HCT116 (cell line): ENCODE measurements at regions not wholly inside any gene's neighbourhood (a gene's known extent, or its start where the extent isn't known, plus 50 kb on each side); places are given as distances from the start of the nearest gene placed in this dataset.

Source experiments
- CEBPB ChIP-seq: IDR thresholded peaks from 2 replicates; pipeline ENCODE4 v1.6.1; 2012; ENCODE audit warnings: low read depth
- EZH2phosphoT487 ChIP-seq: fragments of 200-600 bp; IDR thresholded peaks from 2 replicates; pipeline ENCODE4 v1.6.1; 2018; ENCODE audit warnings: antibody characterized with exemption, borderline replicate concordance
- JUND ChIP-seq: IDR thresholded peaks from 2 replicates; pipeline ENCODE4 v1.6.1; 2012
- YY1 ChIP-seq: IDR thresholded peaks from 2 replicates; pipeline ENCODE4 v1.6.1; 2011; ENCODE audit warnings: low read length, low read depth, moderate library complexity, mild to moderate bottlenecking; ENCODE audit not compliant: insufficient replicate concordance; ENCODE audit errors: extremely low read depth
- ZBTB33 ChIP-seq: IDR thresholded peaks from 2 replicates; pipeline ENCODE4 v1.6.1; 2011; ENCODE audit warnings: mild to moderate bottlenecking, low read length, moderate library complexity; ENCODE audit not compliant: insufficient replicate concordance; ENCODE audit errors: extremely low read depth
- ZNF274 ChIP-seq: fragments of 200-500 bp; sonication (Bioruptor generic); IDR thresholded peaks from 2 replicates; pipeline ENCODE4 v1.6.1; 2014; ENCODE audit warnings: mild to moderate bottlenecking, low read depth, low read length, inconsistent platforms
- TF ChIP-seq, protein P1 (sequence below), 3 experiments: fragments of 200-600 bp in 1 of 3; sonication (generic) in 1 of 3; IDR thresholded peaks in 2 of 3; conservative IDR thresholded peaks in 1 of 3; 2 replicates each; pipeline ENCODE4 v1.5.1; 2012 to 2017; ENCODE audit warnings: low read depth in 2 of 3, low read length in 2 of 3, antibody characterized with exemption in 1 of 3, borderline replicate concordance in 1 of 3, control low read depth in 1 of 3, mild to moderate bottlenecking in 1 of 3, mixed read lengths in 1 of 3, mixed run types in 1 of 3, moderate library complexity in 1 of 3; ENCODE audit not compliant: insufficient read depth in 1 of 3

DNA sequence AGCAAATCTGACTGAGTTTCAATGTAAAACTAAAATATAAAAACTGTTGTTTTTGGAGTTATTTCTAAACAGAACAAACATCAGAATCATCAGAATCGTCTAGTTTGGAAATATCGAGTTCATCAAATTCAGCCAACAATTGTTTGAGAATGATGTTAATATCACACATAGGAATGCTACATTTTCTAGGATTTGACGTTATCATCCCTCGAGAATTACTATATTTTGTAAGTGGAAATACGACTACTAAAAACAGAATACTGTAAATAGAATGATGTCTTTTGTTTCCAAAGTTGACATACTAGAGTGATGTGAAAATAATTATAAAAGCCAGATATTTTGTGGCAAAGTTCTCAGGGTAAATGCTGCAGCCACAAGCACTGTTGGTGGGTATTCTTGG lies 805.9 kb downstream of the TLE1 start:
- TF ChIP-seq, protein P1, sequence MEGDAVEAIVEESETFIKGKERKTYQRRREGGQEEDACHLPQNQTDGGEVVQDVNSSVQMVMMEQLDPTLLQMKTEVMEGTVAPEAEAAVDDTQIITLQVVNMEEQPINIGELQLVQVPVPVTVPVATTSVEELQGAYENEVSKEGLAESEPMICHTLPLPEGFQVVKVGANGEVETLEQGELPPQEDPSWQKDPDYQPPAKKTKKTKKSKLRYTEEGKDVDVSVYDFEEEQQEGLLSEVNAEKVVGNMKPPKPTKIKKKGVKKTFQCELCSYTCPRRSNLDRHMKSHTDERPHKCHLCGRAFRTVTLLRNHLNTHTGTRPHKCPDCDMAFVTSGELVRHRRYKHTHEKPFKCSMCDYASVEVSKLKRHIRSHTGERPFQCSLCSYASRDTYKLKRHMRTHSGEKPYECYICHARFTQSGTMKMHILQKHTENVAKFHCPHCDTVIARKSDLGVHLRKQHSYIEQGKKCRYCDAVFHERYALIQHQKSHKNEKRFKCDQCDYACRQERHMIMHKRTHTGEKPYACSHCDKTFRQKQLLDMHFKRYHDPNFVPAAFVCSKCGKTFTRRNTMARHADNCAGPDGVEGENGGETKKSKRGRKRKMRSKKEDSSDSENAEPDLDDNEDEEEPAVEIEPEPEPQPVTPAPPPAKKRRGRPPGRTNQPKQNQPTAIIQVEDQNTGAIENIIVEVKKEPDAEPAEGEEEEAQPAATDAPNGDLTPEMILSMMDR (IDR thresholded peaks at IDR 0.05 in 2 of 3, conservative IDR thresholded peaks at IDR 0.05 in 1 of 3; ENCODE audit: borderline replicate concordance in 1 of 3, insufficient read depth in 1 of 3, low read depth in 2 of 3, low read length in 2 of 3): no peak
- no peak for TF ChIP-seq EZH2phosphoT487
- TF ChIP-seq JUND: no peak
- no peak for TF ChIP-seq CEBPB
- no peak for TF ChIP-seq ZNF274
- no peak for TF ChIP-seq ZBTB33
- no peak for TF ChIP-seq YY1
